CD4-positive, alpha-beta T cell (primary cell): ENCODE measurements at regions not wholly inside any gene's neighbourhood (a gene's known extent, or its start where the extent isn't known, plus 50 kb on each side); places are given as distances from the start of the nearest gene placed in this dataset.
"Not testable (repeated sequence)": the region's sequence is repeated elsewhere in the genome, so short reads cannot be mapped to it uniquely, and the experiment has no call there.

Experiments used
- ATAC-seq: fragments of 200-7000 bp; cut with Tn5 transposase; one replicate; pipeline ENCODE4 v1.10.0; 2022; ENCODE audit warnings: mild to moderate bottlenecking; ENCODE audit not compliant: poor library complexity
- CTCF ChIA-PET: fragments of 350-600 bp; sonication (Branson Sonifier 250); formaldehyde crosslinking; loops from one replicate; lab custom pipeline; 2021; ENCODE audit warnings: antibody characterized with exemption, inconsistent platforms; lab: Charles Lee
- POLR2A ChIA-PET: fragments of 350-600 bp; sonication (Branson Sonifier 250); formaldehyde crosslinking; loops from one replicate; lab custom pipeline; 2021; ENCODE audit warnings: antibody characterized with exemption, inconsistent platforms; lab: Charles Lee
- DNase-seq, 14 experiments: peaks; one replicate each; pipeline ENCODE4 v3.0.0-alpha.2; 2013 to 2020; ENCODE audit warnings: mixed read lengths in 2 of 14
- H3K27ac ChIP-seq, 2 donors: one replicate each; pipeline versions ENCODE4 v1.5.1 to v1.7.0; 2013; ENCODE audit warnings: low read length in 2 of 2, low read depth in 1 of 2, mild to moderate bottlenecking in 1 of 2
- H3K27me3 ChIP-seq, 2 experiments: 1 replicate in 1 of 2; 2 replicates in 1 of 2; pipeline versions ENCODE4 v1.6.1 to v1.7.0; 2013; ENCODE audit warnings: low read length in 2 of 2, control low read depth in 1 of 2, mild to moderate bottlenecking in 1 of 2, moderate library complexity in 1 of 2; ENCODE audit not compliant: insufficient read depth in 2 of 2, control insufficient read depth in 1 of 2
- H3K36me3 ChIP-seq: one replicate; pipeline ENCODE4 v1.6.1; 2013; ENCODE audit warnings: low read length, control low read depth; ENCODE audit not compliant: insufficient read depth
- H3K4me1 ChIP-seq: one replicate; pipeline ENCODE4 v1.6.1; 2013; ENCODE audit warnings: low read length, control low read depth; ENCODE audit not compliant: insufficient read depth
- H3K4me3 ChIP-seq: one replicate; pipeline ENCODE4 v1.5.1; 2013; ENCODE audit warnings: mild to moderate bottlenecking, low read length, moderate library complexity
- H3K9me3 ChIP-seq, 2 experiments: 1 replicate in 1 of 2; 2 replicates in 1 of 2; pipeline versions ENCODE4 v1.6.1 to v1.7.0; 2013; ENCODE audit warnings: low read length in 2 of 2, mild to moderate bottlenecking in 2 of 2, control low read depth in 1 of 2, moderate library complexity in 1 of 2; ENCODE audit not compliant: control insufficient read depth in 1 of 2, insufficient read depth in 1 of 2
- H3K27ac Mint-ChIP-seq: one replicate; pipeline ENCODE4 v1.8.0; 2020; ENCODE audit warnings: mixed read lengths
- H3K27me3 Mint-ChIP-seq: one replicate; pipeline ENCODE4 v1.8.0; 2021; ENCODE audit warnings: mixed read lengths
- H3K36me3 Mint-ChIP-seq: one replicate; pipeline ENCODE4 v1.8.0; 2021; ENCODE audit warnings: low read depth, mixed read lengths
- H3K4me1 Mint-ChIP-seq: one replicate; pipeline ENCODE4 v1.8.0; 2021; ENCODE audit warnings: low read depth, mixed read lengths
- H3K4me3 Mint-ChIP-seq: one replicate; pipeline ENCODE4 v1.8.0; 2020; ENCODE audit warnings: mild to moderate bottlenecking, mixed read lengths
- H3K9me3 Mint-ChIP-seq: one replicate; pipeline ENCODE4 v1.8.0; 2020; ENCODE audit warnings: mixed read lengths
- CTCF ChIP-seq: fragments of 200-600 bp; IDR thresholded peaks from one replicate; pipeline ENCODE4 v1.8.0; 2022; ENCODE audit warnings: antibody characterized with exemption, mild to moderate bottlenecking
- intact Hi-C, 2 experiments: fragments of 100-400 bp; cut with DNase I in 1 of 2; cut with micrococcal nuclease in 1 of 2; formaldehyde crosslinking; loops; one replicate each; pipeline versions ENCODE4 v1.15.1 to v1.9.0; 2023 to 2025; cut with DNase I, micrococcal nuclease

- H3K9me3 ChIP-seq, DNase-seq, H3K27ac Mint-ChIP-seq, H3K9me3 Mint-ChIP-seq, H3K36me3 ChIP-seq, ATAC-seq, POLR2A ChIA-PET, H3K27me3 ChIP-seq, H3K4me1 ChIP-seq, H3K4me3 ChIP-seq, H3K27ac ChIP-seq, CTCF ChIA-PET, H3K4me3 Mint-ChIP-seq, H3K27me3 Mint-ChIP-seq: not testable (repeated sequence)
- Mint-ChIP-seq H3K36me3 (peaks cover 38% of the 10 kb centered on the region), H3K4me1 (peaks cover 11% of the 10 kb centered on the region)
- intact Hi-C loops: loop anchor here in 1 of 2 experiments (5.0 kb wide), 1 partner anchor 1508 kb away; no protein-coding TSS in a partner anchor
Measured at GRCh38 chr9:85814800-85815199, 73.0 kb upstream of the AGTPBP1 start.

- H3K4me1 ChIP-seq, H3K4me3 ChIP-seq, H3K9me3 ChIP-seq, H3K4me1 Mint-ChIP-seq, POLR2A ChIA-PET, H3K27ac Mint-ChIP-seq, H3K9me3 Mint-ChIP-seq, H3K27me3 Mint-ChIP-seq, H3K36me3 ChIP-seq, H3K27me3 ChIP-seq, H3K27ac ChIP-seq, H3K4me3 Mint-ChIP-seq, CTCF ChIA-PET: not testable (repeated sequence)
- intact Hi-C loops: loop anchor here in 1 of 2 experiments (5.0 kb wide), 1 partner anchor 1503 kb away; no protein-coding TSS in a partner anchor
- DNase-seq (peak in 4 of 14 experiments; percentile 1 to 61 (median 48)), ATAC-seq (peak; percentile 71)
- peaks cover 48% of the 10 kb centered on the region for H3K36me3 Mint-ChIP-seq
- TF ChIP-seq CTCF: peak; percentile 35
Measured at GRCh38 chr9:85818971-85819370, 77.2 kb upstream of the AGTPBP1 start.

GRCh38 chr9:85820598-85820997 is 78.8 kb upstream of the AGTPBP1 start:
- intact Hi-C loops, CTCF ChIA-PET, H3K27me3 ChIP-seq, H3K27ac Mint-ChIP-seq, H3K36me3 ChIP-seq, H3K9me3 Mint-ChIP-seq, H3K4me1 Mint-ChIP-seq, H3K4me3 ChIP-seq, DNase-seq, POLR2A ChIA-PET, H3K27ac ChIP-seq, H3K27me3 Mint-ChIP-seq, H3K9me3 ChIP-seq, ATAC-seq, H3K4me1 ChIP-seq, H3K4me3 Mint-ChIP-seq: not testable (repeated sequence)
- peaks cover 48% of the 10 kb centered on the region for H3K36me3 Mint-ChIP-seq

GRCh38 chr9:85824949-85825348 is 83.2 kb upstream of the AGTPBP1 start:
- H3K36me3 ChIP-seq, ATAC-seq, H3K27me3 Mint-ChIP-seq, H3K4me3 Mint-ChIP-seq, H3K27ac Mint-ChIP-seq, H3K4me1 ChIP-seq, H3K4me3 ChIP-seq, POLR2A ChIA-PET, CTCF ChIA-PET, intact Hi-C loops, H3K4me1 Mint-ChIP-seq, H3K27ac ChIP-seq, H3K9me3 ChIP-seq, H3K27me3 ChIP-seq, H3K9me3 Mint-ChIP-seq: not testable (repeated sequence)
- peaks cover 37% of the 10 kb centered on the region for H3K36me3 Mint-ChIP-seq
- DNase-seq: peak in 1 of 14 experiments; percentile 4

GRCh38 chr9:85834591-85834990 is 92.8 kb upstream of the AGTPBP1 start:
- peaks cover 55% of the 10 kb centered on the region for H3K36me3 Mint-ChIP-seq
- intact Hi-C loops, ATAC-seq, H3K4me1 Mint-ChIP-seq, H3K27me3 ChIP-seq, H3K4me3 ChIP-seq, H3K27ac Mint-ChIP-seq, H3K27me3 Mint-ChIP-seq, H3K36me3 ChIP-seq, H3K9me3 Mint-ChIP-seq, H3K4me1 ChIP-seq, CTCF ChIA-PET, H3K4me3 Mint-ChIP-seq, POLR2A ChIA-PET, DNase-seq, H3K9me3 ChIP-seq, H3K27ac ChIP-seq: not testable (repeated sequence)

- CTCF ChIA-PET, H3K4me1 ChIP-seq, H3K27me3 ChIP-seq, H3K4me3 Mint-ChIP-seq, H3K9me3 Mint-ChIP-seq, DNase-seq, H3K4me3 ChIP-seq, H3K27me3 Mint-ChIP-seq, POLR2A ChIA-PET, H3K27ac ChIP-seq, H3K9me3 ChIP-seq, intact Hi-C loops, H3K27ac Mint-ChIP-seq, ATAC-seq, H3K4me1 Mint-ChIP-seq: not testable (repeated sequence)
- peaks cover 71% of the 10 kb centered on the region for H3K36me3 Mint-ChIP-seq
- H3K36me3 ChIP-seq: peaks cover 30% of the 10 kb centered on the region
Measured at GRCh38 chr9:85843949-85844348, 97.0 kb upstream of the NAA35 start.

GRCh38 chr9:85847782-85848181 is 93.2 kb upstream of the NAA35 start:
- H3K27me3 Mint-ChIP-seq, intact Hi-C loops, H3K4me1 ChIP-seq, H3K27me3 ChIP-seq, H3K4me3 ChIP-seq, H3K4me1 Mint-ChIP-seq, H3K27ac Mint-ChIP-seq, H3K9me3 Mint-ChIP-seq, H3K27ac ChIP-seq, H3K9me3 ChIP-seq, ATAC-seq, CTCF ChIA-PET, DNase-seq, POLR2A ChIA-PET, H3K4me3 Mint-ChIP-seq: not testable (repeated sequence)
- H3K36me3 ChIP-seq: peaks cover 14% of the 10 kb centered on the region
- H3K36me3 Mint-ChIP-seq: peaks cover 63% of the 10 kb centered on the region
